ENCODE measurements at regions not wholly inside any gene's neighbourhood (a gene's known extent, or its start where the extent isn't known, plus 50 kb on each side); places are given as distances from the start of the nearest gene placed in this dataset.

- TF ChIP-seq POLR2A (IDR thresholded peaks at IDR 0.05) (no peak), CTCF (IDR thresholded peaks at IDR 0.05) (no peak), POLR2AphosphoS5 (IDR thresholded peaks at IDR 0.05) (no peak)
These were observed 200.9 kb downstream of the GRIN2B start for GRCh38 chr12:13780453-13780852.
